Epithelial cell of esophagus (primary cell): ENCODE measurements at regions not wholly inside any gene's neighbourhood (a gene's known extent, or its start where the extent isn't known, plus 50 kb on each side); places are given as distances from the start of the nearest gene placed in this dataset.

Source experiments
- DNase-seq: peaks from one replicate; pipeline ENCODE4 v3.0.0; 2010; ENCODE audit warnings: low read depth
- H3K4me3 ChIP-seq: 2 replicates; pipeline ENCODE4 v1.5.1; 2011; ENCODE audit warnings: mild to moderate bottlenecking, low read length, control low read depth
- TF ChIP-seq, protein P1 (sequence below): IDR thresholded peaks from 2 replicates; pipeline ENCODE4 v1.5.1; 2011; ENCODE audit warnings: low read depth, mild to moderate bottlenecking, low read length, control low read depth, inconsistent platforms; ENCODE audit not compliant: insufficient read depth; ENCODE audit errors: missing control alignments

DNA sequence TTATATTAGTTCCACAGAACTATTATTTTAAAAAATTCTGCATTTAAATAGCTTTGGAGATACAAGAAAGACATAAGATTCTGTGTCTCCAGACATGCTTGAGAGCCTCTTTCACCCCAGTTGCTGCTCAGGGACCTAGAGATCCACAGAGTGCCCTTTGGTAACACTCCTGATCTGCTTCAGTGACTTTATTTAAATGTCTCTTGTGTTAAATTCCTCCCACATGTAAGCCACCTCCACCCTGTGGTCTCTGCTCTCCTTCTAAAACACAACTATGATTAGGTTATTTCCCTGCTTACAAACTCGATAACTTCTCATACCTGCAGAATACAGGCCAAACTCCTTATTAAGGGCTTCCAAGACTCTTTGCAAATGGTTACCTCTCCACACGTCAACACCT lies 141.0 kb downstream of the RFC3 start:
- no peak overlapping the region for H3K4me3 ChIP-seq
- DNase-seq: no peak
- TF ChIP-seq, protein P1, sequence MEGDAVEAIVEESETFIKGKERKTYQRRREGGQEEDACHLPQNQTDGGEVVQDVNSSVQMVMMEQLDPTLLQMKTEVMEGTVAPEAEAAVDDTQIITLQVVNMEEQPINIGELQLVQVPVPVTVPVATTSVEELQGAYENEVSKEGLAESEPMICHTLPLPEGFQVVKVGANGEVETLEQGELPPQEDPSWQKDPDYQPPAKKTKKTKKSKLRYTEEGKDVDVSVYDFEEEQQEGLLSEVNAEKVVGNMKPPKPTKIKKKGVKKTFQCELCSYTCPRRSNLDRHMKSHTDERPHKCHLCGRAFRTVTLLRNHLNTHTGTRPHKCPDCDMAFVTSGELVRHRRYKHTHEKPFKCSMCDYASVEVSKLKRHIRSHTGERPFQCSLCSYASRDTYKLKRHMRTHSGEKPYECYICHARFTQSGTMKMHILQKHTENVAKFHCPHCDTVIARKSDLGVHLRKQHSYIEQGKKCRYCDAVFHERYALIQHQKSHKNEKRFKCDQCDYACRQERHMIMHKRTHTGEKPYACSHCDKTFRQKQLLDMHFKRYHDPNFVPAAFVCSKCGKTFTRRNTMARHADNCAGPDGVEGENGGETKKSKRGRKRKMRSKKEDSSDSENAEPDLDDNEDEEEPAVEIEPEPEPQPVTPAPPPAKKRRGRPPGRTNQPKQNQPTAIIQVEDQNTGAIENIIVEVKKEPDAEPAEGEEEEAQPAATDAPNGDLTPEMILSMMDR: no peak

DNA sequence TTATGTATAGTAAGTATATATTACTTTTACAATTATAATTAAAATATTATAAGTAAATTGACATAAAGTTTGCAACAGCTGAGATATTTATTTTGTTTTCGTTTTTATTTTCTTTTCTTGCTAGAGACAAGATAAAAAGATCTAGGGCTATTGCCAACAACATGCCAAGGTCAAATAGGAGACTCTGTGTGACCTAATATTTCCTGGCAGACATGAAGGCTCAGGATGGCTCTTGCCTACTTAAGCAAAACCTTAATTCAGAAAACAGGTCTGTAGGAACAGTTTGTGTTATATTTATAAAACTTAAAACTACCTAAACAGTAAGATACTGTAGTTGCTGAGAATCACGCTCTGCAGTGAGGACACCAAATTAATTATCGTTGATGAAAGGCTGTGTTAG lies 145.2 kb downstream of the RFC3 start:
- TF ChIP-seq, protein P1: no peak
- H3K4me3 ChIP-seq: no peak overlapping the region
- no peak for DNase-seq

DNA sequence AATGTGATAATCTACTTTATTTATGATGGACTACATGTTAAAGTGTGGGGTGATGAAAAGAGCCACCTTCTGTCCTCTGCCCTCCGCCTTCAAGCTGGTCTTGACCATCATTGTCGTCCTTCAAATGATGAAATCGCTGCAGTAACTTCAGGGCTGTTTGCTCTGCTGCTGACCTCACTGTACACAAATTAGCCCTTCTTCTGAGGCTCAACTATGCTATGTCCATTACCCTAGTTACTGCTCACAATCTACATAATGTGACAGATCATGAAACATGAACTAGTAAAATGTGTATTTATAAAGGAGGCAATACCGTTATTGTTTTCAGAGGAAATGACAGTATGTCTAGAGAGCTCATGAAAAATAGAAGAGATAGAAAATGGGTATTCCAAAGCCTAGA lies 145.9 kb downstream of the RFC3 start:
- no peak for DNase-seq
- no peak overlapping the region for H3K4me3 ChIP-seq
- TF ChIP-seq, protein P1: no peak

DNA sequence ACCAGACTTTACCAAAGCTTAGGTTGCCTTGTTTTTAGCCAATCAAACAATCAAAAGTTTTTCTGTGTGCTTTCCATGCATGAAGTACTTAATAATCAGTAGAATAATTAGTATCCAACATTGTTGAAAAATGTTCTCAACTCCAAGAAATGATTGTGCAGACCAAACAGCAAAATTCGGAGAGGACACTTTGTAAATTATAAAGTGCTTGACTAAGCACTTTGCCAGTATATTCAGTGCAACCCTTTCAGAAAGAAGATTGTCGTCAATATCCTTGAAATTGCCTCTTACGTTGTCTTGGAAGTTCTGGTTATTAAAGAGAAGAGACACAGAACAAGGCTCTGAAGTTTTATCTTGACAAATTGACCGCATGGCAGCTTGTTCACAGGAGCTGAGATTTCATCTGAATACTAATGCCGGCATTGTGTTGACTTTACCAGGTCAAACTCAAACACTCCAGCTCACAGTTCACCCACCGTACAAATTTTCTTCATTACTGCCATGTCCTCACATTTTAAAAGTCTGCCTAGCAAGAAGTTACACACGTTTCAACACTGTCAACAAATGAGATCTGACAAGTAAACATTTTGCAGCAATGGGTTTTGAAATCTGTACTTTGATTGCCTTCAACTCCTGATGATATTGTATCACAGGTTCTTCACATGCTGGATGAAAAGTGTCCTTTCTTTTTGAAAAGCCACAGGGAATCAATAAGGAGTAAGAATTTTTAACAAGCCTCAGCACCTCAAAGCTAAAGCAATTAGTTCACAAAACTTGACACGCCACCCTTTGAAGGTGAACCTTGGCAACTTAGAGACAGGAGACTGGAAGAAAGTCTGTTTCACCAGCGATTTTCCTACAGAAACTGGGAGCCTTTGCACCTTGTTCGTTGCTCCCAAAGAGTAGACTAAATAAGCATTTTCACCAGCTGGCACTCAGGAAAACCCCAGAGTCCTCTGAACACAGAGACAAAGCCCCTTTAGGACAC lies 150.9 kb downstream of the RFC3 start:
- TF ChIP-seq, protein P1: no peak
- no peak overlapping the region for H3K4me3 ChIP-seq
- DNase-seq: no peak

DNA sequence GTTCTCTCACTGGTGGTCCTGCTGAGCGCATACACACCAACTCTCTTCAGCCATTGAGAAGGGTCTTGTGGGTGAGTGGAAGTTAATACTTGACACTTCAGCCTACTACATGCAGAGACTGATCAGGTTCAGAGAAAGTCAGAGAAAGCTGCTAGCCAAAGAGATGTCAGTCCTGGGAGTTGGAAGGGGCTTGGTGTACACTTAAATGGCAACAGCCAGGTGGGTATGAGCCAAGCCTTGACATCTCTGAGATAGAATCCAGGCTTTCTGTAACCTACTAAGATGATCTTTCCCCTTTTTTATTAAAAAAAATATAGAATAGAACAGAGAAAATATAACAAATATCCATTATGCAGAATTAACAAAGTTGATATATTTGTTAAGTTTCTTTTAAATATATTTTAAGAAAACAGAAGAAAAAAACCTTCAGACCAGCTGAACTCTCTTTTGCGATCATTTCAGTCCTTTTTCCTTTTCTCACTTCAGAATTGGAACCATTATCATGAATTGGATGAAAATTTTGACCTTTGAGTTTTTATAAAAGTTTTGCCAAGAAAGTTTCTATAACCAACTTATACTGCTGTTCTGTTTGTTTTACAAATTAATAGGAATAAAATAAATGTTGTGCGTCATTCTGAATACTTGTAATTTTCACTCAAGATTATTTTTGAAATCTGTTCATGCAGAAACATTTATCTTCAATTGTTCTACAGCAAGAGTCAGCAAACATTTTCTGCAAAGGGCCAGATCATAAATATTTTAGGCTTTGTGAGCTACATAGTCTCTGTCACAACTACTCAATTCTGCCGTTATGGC lies 153.0 kb downstream of the RFC3 start:
- no peak overlapping the region for H3K4me3 ChIP-seq
- no peak for DNase-seq
- TF ChIP-seq, protein P1: no peak

DNA sequence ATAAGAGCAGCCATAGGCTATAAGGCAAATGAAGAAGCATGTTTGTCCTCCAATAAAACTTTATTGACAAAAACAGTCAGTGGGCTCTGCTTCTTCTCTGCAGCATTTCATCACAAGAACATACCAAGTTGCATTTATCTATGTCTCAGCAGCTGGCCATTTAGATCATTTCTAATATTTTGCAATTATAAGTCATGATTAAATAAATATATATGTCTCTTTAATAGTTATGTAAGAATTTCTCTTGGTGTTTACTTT lies 153.5 kb downstream of the RFC3 start:
- no peak overlapping the region for H3K4me3 ChIP-seq
- TF ChIP-seq, protein P1: no peak
- no peak for DNase-seq
